Neural progenitor cell (in vitro differentiated cells): ENCODE measurements at regions not wholly inside any gene's neighbourhood (a gene's known extent, or its start where the extent isn't known, plus 50 kb on each side); places are given as distances from the start of the nearest gene placed in this dataset.

ENCODE experiments used
- EZH2 ChIP-seq: fragments of 200-600 bp; sonication (generic); IDR thresholded peaks from 2 replicates; pipeline ENCODE4 v1.6.1; 2017; ENCODE audit warnings: antibody characterized with exemption, mild to moderate bottlenecking, moderate library complexity
- EZH2phosphoT487 ChIP-seq: fragments of 200-600 bp; sonication (generic); IDR thresholded peaks from 2 replicates; pipeline ENCODE4 v1.6.1; 2017; ENCODE audit warnings: antibody characterized with exemption
- TF ChIP-seq, protein P1 (sequence below): fragments of 200-600 bp; sonication (generic); IDR thresholded peaks from 2 replicates; pipeline ENCODE4 v1.5.1; 2017; ENCODE audit warnings: antibody characterized with exemption, mild to moderate bottlenecking

GRCh38 chr6:21791056-21791455, 197.5 kb downstream of the SOX4 start:
- TF ChIP-seq, protein P1, sequence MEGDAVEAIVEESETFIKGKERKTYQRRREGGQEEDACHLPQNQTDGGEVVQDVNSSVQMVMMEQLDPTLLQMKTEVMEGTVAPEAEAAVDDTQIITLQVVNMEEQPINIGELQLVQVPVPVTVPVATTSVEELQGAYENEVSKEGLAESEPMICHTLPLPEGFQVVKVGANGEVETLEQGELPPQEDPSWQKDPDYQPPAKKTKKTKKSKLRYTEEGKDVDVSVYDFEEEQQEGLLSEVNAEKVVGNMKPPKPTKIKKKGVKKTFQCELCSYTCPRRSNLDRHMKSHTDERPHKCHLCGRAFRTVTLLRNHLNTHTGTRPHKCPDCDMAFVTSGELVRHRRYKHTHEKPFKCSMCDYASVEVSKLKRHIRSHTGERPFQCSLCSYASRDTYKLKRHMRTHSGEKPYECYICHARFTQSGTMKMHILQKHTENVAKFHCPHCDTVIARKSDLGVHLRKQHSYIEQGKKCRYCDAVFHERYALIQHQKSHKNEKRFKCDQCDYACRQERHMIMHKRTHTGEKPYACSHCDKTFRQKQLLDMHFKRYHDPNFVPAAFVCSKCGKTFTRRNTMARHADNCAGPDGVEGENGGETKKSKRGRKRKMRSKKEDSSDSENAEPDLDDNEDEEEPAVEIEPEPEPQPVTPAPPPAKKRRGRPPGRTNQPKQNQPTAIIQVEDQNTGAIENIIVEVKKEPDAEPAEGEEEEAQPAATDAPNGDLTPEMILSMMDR = no peak
- TF ChIP-seq EZH2 (no peak), EZH2phosphoT487 (no peak)
